Left lung (tissue), 4 donors: ENCODE measurements at regions not wholly inside any gene's neighbourhood (a gene's known extent, or its start where the extent isn't known, plus 50 kb on each side); places are given as distances from the start of the nearest gene placed in this dataset.

ENCODE experiments used
- ATAC-seq: fragments of 200-7000 bp; cut with Tn5 transposase; one replicate; pipeline ENCODE4 v1.9.1; 2020; ENCODE audit warnings: moderate library complexity
- DNase-seq, 4 donors: peaks; one replicate each; pipeline ENCODE4 v3.0.0-alpha.2; 2013 to 2020
- H3K27ac ChIP-seq, 2 donors: fragments of 200-600 bp; sonication (generic) in 1 of 2; one replicate each; pipeline versions ENCODE4 v1.5.0 to v1.8.0; 2020 to 2021
- H3K27me3 ChIP-seq, 2 donors: fragments of 200-600 bp; sonication (generic) in 1 of 2; one replicate each; pipeline versions ENCODE4 v1.5.0 to v1.8.0; 2020 to 2021
- H3K36me3 ChIP-seq, 2 donors: fragments of 200-600 bp; sonication (generic) in 1 of 2; one replicate each; pipeline versions ENCODE4 v1.5.0 to v1.8.0; 2020 to 2021
- H3K4me1 ChIP-seq, 2 donors: fragments of 200-600 bp; one replicate each; pipeline ENCODE4 v1.8.0; 2021
- H3K4me3 ChIP-seq, 2 donors: fragments of 200-600 bp; sonication (generic) in 1 of 2; one replicate each; pipeline versions ENCODE4 v1.5.0 to v1.8.0; 2020 to 2021; ENCODE audit warnings: mild to moderate bottlenecking in 1 of 2
- H3K9me3 ChIP-seq, 2 donors: fragments of 200-600 bp; sonication (generic) in 1 of 2; one replicate each; pipeline versions ENCODE4 v1.5.0 to v1.8.0; 2020 to 2021
- intact Hi-C, 2 donors: fragments of 100-400 bp; cut with DNase I; formaldehyde crosslinking; loops; one replicate each; pipeline versions ENCODE4 v1.11.2 to v1.14.2; 2022
- TF ChIP-seq, protein P1 (sequence below), 2 donors: fragments of 200-600 bp; sonication (generic) in 1 of 2; IDR thresholded peaks; one replicate each; pipeline versions ENCODE4 v1.5.0 to v1.8.0; 2021; ENCODE audit warnings: antibody characterized with exemption in 2 of 2
- donor health status: DM: no; HTN: yes; CAD: no.
- donor health status: DM: no; HTN: no; CAD: no.

DNA sequence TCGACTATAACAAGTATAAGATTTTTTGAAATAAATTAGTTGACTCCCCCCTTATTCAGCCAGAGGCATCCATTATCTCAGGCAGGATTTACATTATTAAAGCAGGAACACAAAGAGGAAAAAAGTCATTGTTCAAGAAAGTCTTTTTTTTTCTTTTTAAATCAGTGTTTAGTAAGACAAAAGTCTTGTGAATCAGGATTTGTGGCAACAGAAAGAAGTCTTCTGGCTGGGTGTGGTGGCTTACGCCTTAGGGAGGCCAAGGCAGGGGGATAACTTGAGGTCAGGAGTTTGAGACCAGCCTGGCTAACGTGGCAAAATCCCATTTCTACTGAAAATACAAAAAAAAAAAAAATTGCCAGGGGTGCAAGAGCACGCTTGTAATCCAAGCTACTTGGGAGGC lies 505.5 kb downstream of the LMO4 start:
- H3K27me3 ChIP-seq, result no peaks in the 10 kb centered on the region
- ATAC-seq (no peak), DNase-seq (no peak)
- H3K27ac ChIP-seq, result no peak overlapping the region
- H3K4me3 ChIP-seq, result no peak overlapping the region
- intact Hi-C loops, result no loop called here
- no peaks in the 10 kb centered on the region for H3K4me1 ChIP-seq
- no peaks in the 10 kb centered on the region for H3K36me3 ChIP-seq
- TF ChIP-seq, protein P1, sequence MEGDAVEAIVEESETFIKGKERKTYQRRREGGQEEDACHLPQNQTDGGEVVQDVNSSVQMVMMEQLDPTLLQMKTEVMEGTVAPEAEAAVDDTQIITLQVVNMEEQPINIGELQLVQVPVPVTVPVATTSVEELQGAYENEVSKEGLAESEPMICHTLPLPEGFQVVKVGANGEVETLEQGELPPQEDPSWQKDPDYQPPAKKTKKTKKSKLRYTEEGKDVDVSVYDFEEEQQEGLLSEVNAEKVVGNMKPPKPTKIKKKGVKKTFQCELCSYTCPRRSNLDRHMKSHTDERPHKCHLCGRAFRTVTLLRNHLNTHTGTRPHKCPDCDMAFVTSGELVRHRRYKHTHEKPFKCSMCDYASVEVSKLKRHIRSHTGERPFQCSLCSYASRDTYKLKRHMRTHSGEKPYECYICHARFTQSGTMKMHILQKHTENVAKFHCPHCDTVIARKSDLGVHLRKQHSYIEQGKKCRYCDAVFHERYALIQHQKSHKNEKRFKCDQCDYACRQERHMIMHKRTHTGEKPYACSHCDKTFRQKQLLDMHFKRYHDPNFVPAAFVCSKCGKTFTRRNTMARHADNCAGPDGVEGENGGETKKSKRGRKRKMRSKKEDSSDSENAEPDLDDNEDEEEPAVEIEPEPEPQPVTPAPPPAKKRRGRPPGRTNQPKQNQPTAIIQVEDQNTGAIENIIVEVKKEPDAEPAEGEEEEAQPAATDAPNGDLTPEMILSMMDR (IDR thresholded peaks at IDR 0.05), result no peak
- H3K9me3 ChIP-seq, result no peaks in the 10 kb centered on the region

DNA sequence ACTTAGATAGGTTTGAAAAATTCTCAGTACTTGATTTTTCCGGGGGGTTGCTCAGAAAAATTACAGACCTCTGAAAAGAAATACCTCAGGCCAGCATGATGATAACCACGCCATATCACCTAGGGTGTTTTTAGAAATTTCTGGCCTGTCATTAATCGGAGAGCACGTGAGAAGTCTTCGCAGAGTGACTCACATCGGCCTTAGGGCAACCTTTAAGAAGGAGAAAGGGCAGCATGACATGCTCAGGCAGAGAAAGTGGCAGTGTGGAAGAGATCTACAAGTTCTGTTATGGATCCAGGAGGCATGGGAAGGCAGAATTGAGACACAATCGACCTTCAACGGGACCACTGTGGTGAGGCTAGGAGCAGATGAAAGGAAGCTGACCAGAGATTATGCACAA lies 506.3 kb downstream of the LMO4 start:
- intact Hi-C loops, result no loop called here
- ATAC-seq (no peak), DNase-seq (no peak)
- H3K27ac ChIP-seq, result no peak overlapping the region
- no peaks in the 10 kb centered on the region for H3K9me3 ChIP-seq
- H3K27me3 ChIP-seq, result no peaks in the 10 kb centered on the region
- H3K4me1 ChIP-seq, result no peaks in the 10 kb centered on the region
- TF ChIP-seq, protein P1 (IDR thresholded peaks at IDR 0.05), result no peak
- H3K36me3 ChIP-seq, result no peaks in the 10 kb centered on the region
- no peak overlapping the region for H3K4me3 ChIP-seq

DNA sequence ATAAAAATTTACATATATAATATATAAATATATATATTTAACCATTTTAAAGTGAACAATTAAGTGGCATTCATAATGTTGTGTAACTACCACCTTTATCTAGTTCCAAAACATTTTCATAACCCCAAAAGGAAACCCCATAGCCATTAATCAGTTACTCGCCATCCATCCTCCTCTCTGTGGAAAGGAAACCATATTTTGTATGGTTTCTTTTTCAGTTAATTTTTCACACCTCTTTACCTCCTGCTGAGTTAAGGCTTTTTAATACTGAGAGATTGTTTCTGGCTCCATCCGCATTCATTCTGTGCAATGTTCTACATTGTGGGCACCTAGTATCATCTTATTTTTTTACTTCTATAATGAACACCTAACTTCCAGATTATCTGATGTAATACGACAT lies 512.1 kb downstream of the LMO4 start:
- TF ChIP-seq, protein P1 (IDR thresholded peaks at IDR 0.05), result no peak
- DNase-seq (no peak), ATAC-seq (no peak)

DNA sequence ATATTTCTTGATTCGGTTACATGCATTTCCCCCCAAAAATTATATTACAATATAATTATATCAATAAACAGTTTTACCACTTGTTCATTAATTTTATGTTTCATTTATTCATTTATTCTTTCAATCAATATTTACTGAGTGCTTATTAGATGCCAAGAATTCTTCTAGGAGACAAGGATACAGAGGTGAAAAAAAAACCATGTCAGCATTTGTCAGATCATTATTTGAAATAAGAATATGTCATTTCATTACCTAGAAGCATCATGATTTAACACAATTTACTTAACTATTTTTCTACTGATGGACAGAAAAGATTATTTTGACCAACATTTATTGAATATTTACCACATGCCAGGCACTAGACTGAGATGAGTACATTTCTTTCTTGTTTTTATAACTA lies 512.7 kb downstream of the LMO4 start:
- no peak for ATAC-seq
- Histone ChIP-seq H3K27ac (no peak overlapping the region), H3K36me3 (no peaks in the 10 kb centered on the region), H3K27me3 (no peaks in the 10 kb centered on the region), H3K9me3 (no peaks in the 10 kb centered on the region), H3K4me3 (no peak overlapping the region), H3K4me1 (no peaks in the 10 kb centered on the region)
- TF ChIP-seq, protein P1 (IDR thresholded peaks at IDR 0.05), result no peak
- intact Hi-C loops, result no loop called here
- DNase-seq, result no peak

More for the DNA sequence above, 512.1 kb downstream of the LMO4 start:
- Histone ChIP-seq H3K4me3 (no peak overlapping the region), H3K4me1 (no peaks in the 10 kb centered on the region), H3K36me3 (no peaks in the 10 kb centered on the region), H3K27ac (no peak overlapping the region), H3K9me3 (no peaks in the 10 kb centered on the region), H3K27me3 (no peaks in the 10 kb centered on the region)
- intact Hi-C loops, result no loop called here

DNA sequence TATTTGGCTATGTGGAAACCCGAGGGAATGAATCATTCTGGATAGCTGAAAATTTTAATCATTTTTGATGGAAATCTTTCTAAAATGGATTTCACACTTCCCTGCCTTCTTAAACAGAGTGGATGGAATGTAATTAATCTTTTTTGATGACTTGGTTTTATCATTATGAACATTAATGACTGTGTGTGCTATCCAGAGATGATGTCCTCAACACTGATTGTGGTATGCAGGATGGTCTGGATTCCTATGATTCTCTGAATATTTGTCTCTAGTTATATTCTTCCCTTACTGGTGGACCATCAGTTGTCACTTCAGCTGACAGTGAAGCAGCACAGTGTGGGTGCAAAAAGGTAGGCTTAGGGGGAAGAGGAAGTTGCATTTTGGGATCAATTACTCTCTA lies 513.5 kb downstream of the LMO4 start:
- intact Hi-C loops, result no loop called here
- Histone ChIP-seq H3K4me1 (no peaks in the 10 kb centered on the region), H3K36me3 (no peaks in the 10 kb centered on the region), H3K9me3 (no peaks in the 10 kb centered on the region), H3K27ac (no peak overlapping the region), H3K27me3 (no peaks in the 10 kb centered on the region), H3K4me3 (no peak overlapping the region)
- TF ChIP-seq, protein P1 (IDR thresholded peaks at IDR 0.05), result no peak
- DNase-seq, result no peak
- no peak for ATAC-seq
